ENCODE measurements at regions not wholly inside any gene's neighbourhood (a gene's known extent, or its start where the extent isn't known, plus 50 kb on each side); places are given as distances from the start of the nearest gene placed in this dataset.

DNA sequence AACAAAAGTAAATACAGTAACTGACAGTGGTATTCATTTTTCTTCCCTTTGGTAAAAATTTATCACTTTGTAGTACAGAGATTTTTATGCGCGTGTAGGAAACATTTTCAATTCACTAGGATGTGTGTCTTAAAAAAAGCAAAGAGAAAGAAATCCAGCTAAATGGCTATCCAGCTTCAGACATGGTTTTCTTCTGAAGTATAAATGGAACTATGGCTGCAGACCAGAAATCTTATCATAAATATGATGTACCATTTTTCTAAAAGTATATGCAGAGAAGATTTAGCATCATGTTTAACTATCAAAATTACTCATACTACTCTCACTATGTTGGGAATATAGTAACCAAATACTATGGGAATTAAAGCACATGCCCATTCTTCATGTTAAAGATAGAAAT is 328.4 kb upstream of the SMIM30 start:
- no peak for TF ChIP-seq ESRRG (CRISPR knock-in tag; IDR thresholded peaks at IDR 0.05)
- no peak for TF ChIP-seq SNAI2 (CRISPR knock-in tag; IDR thresholded peaks at IDR 0.05)
- TF ChIP-seq POU6F1 (CRISPR knock-in tag; IDR thresholded peaks at IDR 0.05; ENCODE audit: borderline replicate concordance, low read depth) = no peak
- no peak for TF ChIP-seq TCF4 (CRISPR knock-in tag; IDR thresholded peaks at IDR 0.05; ENCODE audit: borderline replicate concordance)
- TF ChIP-seq, protein P1, sequence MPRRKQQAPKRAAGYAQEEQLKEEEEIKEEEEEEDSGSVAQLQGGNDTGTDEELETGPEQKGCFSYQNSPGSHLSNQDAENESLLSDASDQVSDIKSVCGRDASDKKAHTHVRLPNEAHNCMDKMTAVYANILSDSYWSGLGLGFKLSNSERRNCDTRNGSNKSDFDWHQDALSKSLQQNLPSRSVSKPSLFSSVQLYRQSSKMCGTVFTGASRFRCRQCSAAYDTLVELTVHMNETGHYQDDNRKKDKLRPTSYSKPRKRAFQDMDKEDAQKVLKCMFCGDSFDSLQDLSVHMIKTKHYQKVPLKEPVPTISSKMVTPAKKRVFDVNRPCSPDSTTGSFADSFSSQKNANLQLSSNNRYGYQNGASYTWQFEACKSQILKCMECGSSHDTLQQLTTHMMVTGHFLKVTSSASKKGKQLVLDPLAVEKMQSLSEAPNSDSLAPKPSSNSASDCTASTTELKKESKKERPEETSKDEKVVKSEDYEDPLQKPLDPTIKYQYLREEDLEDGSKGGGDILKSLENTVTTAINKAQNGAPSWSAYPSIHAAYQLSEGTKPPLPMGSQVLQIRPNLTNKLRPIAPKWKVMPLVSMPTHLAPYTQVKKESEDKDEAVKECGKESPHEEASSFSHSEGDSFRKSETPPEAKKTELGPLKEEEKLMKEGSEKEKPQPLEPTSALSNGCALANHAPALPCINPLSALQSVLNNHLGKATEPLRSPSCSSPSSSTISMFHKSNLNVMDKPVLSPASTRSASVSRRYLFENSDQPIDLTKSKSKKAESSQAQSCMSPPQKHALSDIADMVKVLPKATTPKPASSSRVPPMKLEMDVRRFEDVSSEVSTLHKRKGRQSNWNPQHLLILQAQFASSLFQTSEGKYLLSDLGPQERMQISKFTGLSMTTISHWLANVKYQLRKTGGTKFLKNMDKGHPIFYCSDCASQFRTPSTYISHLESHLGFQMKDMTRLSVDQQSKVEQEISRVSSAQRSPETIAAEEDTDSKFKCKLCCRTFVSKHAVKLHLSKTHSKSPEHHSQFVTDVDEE (CRISPR knock-in tag; IDR thresholded peaks at IDR 0.05) = no peak
- TF ChIP-seq ZC3H10 (CRISPR knock-in tag; IDR thresholded peaks at IDR 0.05) = no peak
- no peak for TF ChIP-seq ZFP30 (CRISPR knock-in tag; IDR thresholded peaks at IDR 0.05)
- TF ChIP-seq, protein P2, sequence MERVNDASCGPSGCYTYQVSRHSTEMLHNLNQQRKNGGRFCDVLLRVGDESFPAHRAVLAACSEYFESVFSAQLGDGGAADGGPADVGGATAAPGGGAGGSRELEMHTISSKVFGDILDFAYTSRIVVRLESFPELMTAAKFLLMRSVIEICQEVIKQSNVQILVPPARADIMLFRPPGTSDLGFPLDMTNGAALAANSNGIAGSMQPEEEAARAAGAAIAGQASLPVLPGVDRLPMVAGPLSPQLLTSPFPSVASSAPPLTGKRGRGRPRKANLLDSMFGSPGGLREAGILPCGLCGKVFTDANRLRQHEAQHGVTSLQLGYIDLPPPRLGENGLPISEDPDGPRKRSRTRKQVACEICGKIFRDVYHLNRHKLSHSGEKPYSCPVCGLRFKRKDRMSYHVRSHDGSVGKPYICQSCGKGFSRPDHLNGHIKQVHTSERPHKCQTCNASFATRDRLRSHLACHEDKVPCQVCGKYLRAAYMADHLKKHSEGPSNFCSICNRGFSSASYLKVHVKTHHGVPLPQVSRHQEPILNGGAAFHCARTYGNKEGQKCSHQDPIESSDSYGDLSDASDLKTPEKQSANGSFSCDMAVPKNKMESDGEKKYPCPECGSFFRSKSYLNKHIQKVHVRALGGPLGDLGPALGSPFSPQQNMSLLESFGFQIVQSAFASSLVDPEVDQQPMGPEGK (CRISPR knock-in tag; IDR thresholded peaks at IDR 0.05; ENCODE audit: borderline replicate concordance) = no peak
- TF ChIP-seq OSR1 (CRISPR knock-in tag; IDR thresholded peaks at IDR 0.05) = no peak
- TF ChIP-seq ARNTL (CRISPR knock-in tag; IDR thresholded peaks at IDR 0.05; ENCODE audit: borderline replicate concordance, low read depth) = no peak
- TF ChIP-seq ZNF565 (CRISPR knock-in tag; conservative IDR thresholded peaks at IDR 0.05; ENCODE audit: low read depth) = no peak
- TF ChIP-seq RARB (CRISPR knock-in tag; IDR thresholded peaks at IDR 0.05) = no peak
- no peak for TF ChIP-seq ISL1 (CRISPR knock-in tag; IDR thresholded peaks at IDR 0.05)
- TF ChIP-seq ZNF8 (CRISPR knock-in tag; IDR thresholded peaks at IDR 0.05) = no peak
- no peak for TF ChIP-seq CSRNP3 (CRISPR knock-in tag; IDR thresholded peaks at IDR 0.05)
- TF ChIP-seq TOX (CRISPR knock-in tag; IDR thresholded peaks at IDR 0.05; ENCODE audit: borderline replicate concordance) = no peak
- TF ChIP-seq ZNF70 (CRISPR knock-in tag; IDR thresholded peaks at IDR 0.05) = no peak
- TF ChIP-seq ZFP3 (CRISPR knock-in tag; IDR thresholded peaks at IDR 0.05) = no peak
- TF ChIP-seq BACH2 (CRISPR knock-in tag; IDR thresholded peaks at IDR 0.05; ENCODE audit: borderline replicate concordance) = no peak
- ATAC-seq = no peak

DNA sequence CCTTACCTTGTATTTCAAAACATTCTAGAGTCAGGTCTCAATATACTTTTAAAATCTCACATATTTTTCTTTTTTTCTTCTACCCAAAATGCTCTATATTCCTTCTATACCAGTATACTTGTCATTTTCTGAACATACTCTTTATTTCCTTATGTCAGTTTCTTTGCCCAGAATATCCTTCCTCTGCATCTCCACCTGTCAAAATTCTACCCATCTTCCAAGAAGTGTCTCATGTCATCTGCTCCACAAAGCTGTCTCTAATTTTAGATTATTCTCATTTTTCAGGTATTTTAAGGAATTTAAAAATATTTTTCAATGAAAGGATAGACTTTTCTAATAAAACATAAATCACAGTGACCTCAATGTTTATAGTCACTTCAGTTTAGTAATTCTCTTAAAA is 328.0 kb upstream of the SMIM30 start:
- ATAC-seq = no peak

More for the DNA sequence above, 328.0 kb upstream of the SMIM30 start:
- TF ChIP-seq BACH2 (CRISPR knock-in tag; IDR thresholded peaks at IDR 0.05; ENCODE audit: borderline replicate concordance) (no peak), ZNF8 (CRISPR knock-in tag; IDR thresholded peaks at IDR 0.05) (no peak), ESRRG (CRISPR knock-in tag; IDR thresholded peaks at IDR 0.05) (no peak), CSRNP3 (CRISPR knock-in tag; IDR thresholded peaks at IDR 0.05) (no peak), GLIS3 (CRISPR knock-in tag; IDR thresholded peaks at IDR 0.05) (no peak), ZC3H10 (CRISPR knock-in tag; IDR thresholded peaks at IDR 0.05) (no peak), CSDC2 (CRISPR knock-in tag; IDR thresholded peaks at IDR 0.05) (no peak), SNAI2 (CRISPR knock-in tag; IDR thresholded peaks at IDR 0.05) (no peak), ZNF565 (CRISPR knock-in tag; conservative IDR thresholded peaks at IDR 0.05; ENCODE audit: low read depth) (no peak), ZFP3 (CRISPR knock-in tag; IDR thresholded peaks at IDR 0.05) (no peak), ARNTL (CRISPR knock-in tag; IDR thresholded peaks at IDR 0.05; ENCODE audit: borderline replicate concordance, low read depth) (no peak), TOX (CRISPR knock-in tag; IDR thresholded peaks at IDR 0.05; ENCODE audit: borderline replicate concordance) (no peak)
